ENCODE measurements at regions not wholly inside any gene's neighbourhood (a gene's known extent, or its start where the extent isn't known, plus 50 kb on each side); places are given as distances from the start of the nearest gene placed in this dataset.
A peak's percentile ranks its signal among the peaks of the same experiment; 100 is the strongest.

GRCh38 chr3:152516216-152516615 lies 247.5 kb downstream of the MBNL1 start:
- H3K27ac ChIP-seq (ENCODE audit: low read depth in 1 of 2, low read length in 1 of 2) = no peak overlapping the region
- no peak overlapping the region for H3K4me3 ChIP-seq (ENCODE audit: low read length in 2 of 2)
- no peaks in the 10 kb centered on the region for H3K9me3 ChIP-seq (ENCODE audit: control insufficient read depth in 2 of 2, insufficient read depth in 1 of 2, low read length in 1 of 2)
- no peaks in the 10 kb centered on the region for H3K36me3 ChIP-seq (ENCODE audit: control insufficient read depth in 2 of 2, insufficient read depth in 2 of 2, low read length in 1 of 2)
- WGBS = 97% methylated on average over 3 of the region's 3 CpGs
- DNase-seq (ENCODE audit: low read depth in 6 of 9, low spot score in 9 of 9) = no peak
- no peaks in the 10 kb centered on the region for H3K4me1 ChIP-seq (ENCODE audit: control insufficient read depth in 2 of 2, insufficient read depth in 2 of 2, low read length in 2 of 2)
- no peaks in the 10 kb centered on the region for H3K27me3 ChIP-seq (ENCODE audit: control insufficient read depth in 2 of 2, insufficient read depth in 1 of 2, low read length in 1 of 2)

- Histone ChIP-seq H3K36me3 (ENCODE audit: control insufficient read depth in 2 of 2, insufficient read depth in 2 of 2, low read length in 1 of 2) (no peaks in the 10 kb centered on the region), H3K4me3 (ENCODE audit: low read length in 2 of 2) (no peak overlapping the region), H3K9me3 (ENCODE audit: control insufficient read depth in 2 of 2, insufficient read depth in 1 of 2, low read length in 1 of 2) (no peaks in the 10 kb centered on the region), H3K27me3 (ENCODE audit: control insufficient read depth in 2 of 2, insufficient read depth in 1 of 2, low read length in 1 of 2) (no peaks in the 10 kb centered on the region), H3K4me1 (ENCODE audit: control insufficient read depth in 2 of 2, insufficient read depth in 2 of 2, low read length in 2 of 2) (no peaks in the 10 kb centered on the region), H3K27ac (ENCODE audit: low read depth in 1 of 2, low read length in 1 of 2) (no peak overlapping the region)
- DNase-seq (ENCODE audit: low read depth in 6 of 9, low spot score in 9 of 9) = no peak
- 71% methylated on average over 2 of the region's 2 CpGs for WGBS
Observed at GRCh38 chr3:152517502-152517901, 248.8 kb downstream of the MBNL1 start.

- DNase-seq (ENCODE audit: low read depth in 6 of 9, low spot score in 9 of 9) = no peak
- WGBS = 96% methylated on average over 2 of the region's 2 CpGs
- Histone ChIP-seq H3K4me3 (ENCODE audit: low read length in 2 of 2) (no peak overlapping the region), H3K36me3 (ENCODE audit: control insufficient read depth in 2 of 2, insufficient read depth in 2 of 2, low read length in 1 of 2) (no peaks in the 10 kb centered on the region), H3K27me3 (ENCODE audit: control insufficient read depth in 2 of 2, insufficient read depth in 1 of 2, low read length in 1 of 2) (no peaks in the 10 kb centered on the region), H3K27ac (ENCODE audit: low read depth in 1 of 2, low read length in 1 of 2) (no peak overlapping the region), H3K4me1 (ENCODE audit: control insufficient read depth in 2 of 2, insufficient read depth in 2 of 2, low read length in 2 of 2) (no peaks in the 10 kb centered on the region), H3K9me3 (ENCODE audit: control insufficient read depth in 2 of 2, insufficient read depth in 1 of 2, low read length in 1 of 2) (no peaks in the 10 kb centered on the region)
Observed at GRCh38 chr3:152518346-152518745, 249.6 kb downstream of the MBNL1 start.

- Histone ChIP-seq H3K27me3 (ENCODE audit: control insufficient read depth in 2 of 2, insufficient read depth in 1 of 2, low read length in 1 of 2) (no peaks in the 10 kb centered on the region), H3K27ac (ENCODE audit: low read depth in 1 of 2, low read length in 1 of 2) (no peak overlapping the region), H3K9me3 (ENCODE audit: control insufficient read depth in 2 of 2, insufficient read depth in 1 of 2, low read length in 1 of 2) (no peaks in the 10 kb centered on the region), H3K4me3 (ENCODE audit: low read length in 2 of 2) (no peak overlapping the region), H3K4me1 (ENCODE audit: control insufficient read depth in 2 of 2, insufficient read depth in 2 of 2, low read length in 2 of 2) (no peaks in the 10 kb centered on the region), H3K36me3 (ENCODE audit: control insufficient read depth in 2 of 2, insufficient read depth in 2 of 2, low read length in 1 of 2) (no peaks in the 10 kb centered on the region)
- no peak for DNase-seq (ENCODE audit: low read depth in 6 of 9, low spot score in 9 of 9)
Observed at GRCh38 chr3:152519376-152519775, 250.6 kb downstream of the MBNL1 start.

GRCh38 chr3:152522036-152522435 lies 253.3 kb downstream of the MBNL1 start:
- 100% methylated on average over 1 of the region's 1 CpG for WGBS

GRCh38 chr3:152524198-152525140 lies 255.7 kb downstream of the MBNL1 start:
- 83% methylated on average over 3 of the region's 3 CpGs for WGBS
- no peak overlapping the region for H3K27ac ChIP-seq (ENCODE audit: low read depth in 1 of 2, low read length in 1 of 2)
- DNase-seq (ENCODE audit: low read depth in 6 of 9, low spot score in 9 of 9) = peak; percentile 22 to 74 (median 54)
- H3K4me1 ChIP-seq (ENCODE audit: control insufficient read depth in 2 of 2, insufficient read depth in 2 of 2, low read length in 2 of 2) = no peaks in the 10 kb centered on the region
- no peaks in the 10 kb centered on the region for H3K36me3 ChIP-seq (ENCODE audit: control insufficient read depth in 2 of 2, insufficient read depth in 2 of 2, low read length in 1 of 2)
- H3K9me3 ChIP-seq (ENCODE audit: control insufficient read depth in 2 of 2, insufficient read depth in 1 of 2, low read length in 1 of 2) = no peaks in the 10 kb centered on the region
- H3K4me3 ChIP-seq (ENCODE audit: low read length in 2 of 2) = no peak overlapping the region
- H3K27me3 ChIP-seq (ENCODE audit: control insufficient read depth in 2 of 2, insufficient read depth in 1 of 2, low read length in 1 of 2) = no peaks in the 10 kb centered on the region

More at GRCh38 chr3:152522036-152522435, 253.3 kb downstream of the MBNL1 start:
- H3K27me3 ChIP-seq (ENCODE audit: control insufficient read depth in 2 of 2, insufficient read depth in 1 of 2, low read length in 1 of 2) = no peaks in the 10 kb centered on the region
- no peak for DNase-seq (ENCODE audit: low read depth in 6 of 9, low spot score in 9 of 9)
- H3K27ac ChIP-seq (ENCODE audit: low read depth in 1 of 2, low read length in 1 of 2) = no peak overlapping the region
- no peaks in the 10 kb centered on the region for H3K36me3 ChIP-seq (ENCODE audit: control insufficient read depth in 2 of 2, insufficient read depth in 2 of 2, low read length in 1 of 2)
- H3K4me3 ChIP-seq (ENCODE audit: low read length in 2 of 2) = no peak overlapping the region
- H3K4me1 ChIP-seq (ENCODE audit: control insufficient read depth in 2 of 2, insufficient read depth in 2 of 2, low read length in 2 of 2) = no peaks in the 10 kb centered on the region
- H3K9me3 ChIP-seq (ENCODE audit: control insufficient read depth in 2 of 2, insufficient read depth in 1 of 2, low read length in 1 of 2) = no peaks in the 10 kb centered on the region

- Histone ChIP-seq H3K4me1 (ENCODE audit: control insufficient read depth in 2 of 2, insufficient read depth in 2 of 2, low read length in 2 of 2) (no peaks in the 10 kb centered on the region), H3K27ac (ENCODE audit: low read depth in 1 of 2, low read length in 1 of 2) (no peak overlapping the region), H3K4me3 (ENCODE audit: low read length in 2 of 2) (no peak overlapping the region), H3K27me3 (ENCODE audit: control insufficient read depth in 2 of 2, insufficient read depth in 1 of 2, low read length in 1 of 2) (no peaks in the 10 kb centered on the region), H3K9me3 (ENCODE audit: control insufficient read depth in 2 of 2, insufficient read depth in 1 of 2, low read length in 1 of 2) (no peaks in the 10 kb centered on the region), H3K36me3 (ENCODE audit: control insufficient read depth in 2 of 2, insufficient read depth in 2 of 2, low read length in 1 of 2) (no peaks in the 10 kb centered on the region)
- DNase-seq (ENCODE audit: low read depth in 6 of 9, low spot score in 9 of 9) = no peak
Observed at GRCh38 chr3:152531717-152532116, 263.0 kb downstream of the MBNL1 start.

GRCh38 chr3:152538518-152538917 lies 269.8 kb downstream of the MBNL1 start:
- Histone ChIP-seq H3K4me3 (ENCODE audit: low read length in 2 of 2) (no peak overlapping the region), H3K36me3 (ENCODE audit: control insufficient read depth in 2 of 2, insufficient read depth in 2 of 2, low read length in 1 of 2) (no peaks in the 10 kb centered on the region), H3K27me3 (ENCODE audit: control insufficient read depth in 2 of 2, insufficient read depth in 1 of 2, low read length in 1 of 2) (no peaks in the 10 kb centered on the region), H3K27ac (ENCODE audit: low read depth in 1 of 2, low read length in 1 of 2) (no peak overlapping the region), H3K4me1 (ENCODE audit: control insufficient read depth in 2 of 2, insufficient read depth in 2 of 2, low read length in 2 of 2) (no peaks in the 10 kb centered on the region), H3K9me3 (ENCODE audit: control insufficient read depth in 2 of 2, insufficient read depth in 1 of 2, low read length in 1 of 2) (peaks cover 0 to 6% of the 10 kb centered on the region in 2 donors)
- DNase-seq (ENCODE audit: low read depth in 6 of 9, low spot score in 9 of 9) = no peak
- 100% methylated on average over 1 of the region's 1 CpG for WGBS

GRCh38 chr3:152539191-152539764 lies 270.5 kb downstream of the MBNL1 start:
- 96% methylated on average over 2 of the region's 2 CpGs for WGBS
- H3K36me3 ChIP-seq (ENCODE audit: control insufficient read depth in 2 of 2, insufficient read depth in 2 of 2, low read length in 1 of 2) = no peaks in the 10 kb centered on the region
- H3K4me3 ChIP-seq (ENCODE audit: low read length in 2 of 2) = no peak overlapping the region
- no peak for DNase-seq (ENCODE audit: low read depth in 6 of 9, low spot score in 9 of 9)
- H3K27me3 ChIP-seq (ENCODE audit: control insufficient read depth in 2 of 2, insufficient read depth in 1 of 2, low read length in 1 of 2) = no peaks in the 10 kb centered on the region
- H3K27ac ChIP-seq (ENCODE audit: low read depth in 1 of 2, low read length in 1 of 2) = no peak overlapping the region
- H3K9me3 ChIP-seq (ENCODE audit: control insufficient read depth in 2 of 2, insufficient read depth in 1 of 2, low read length in 1 of 2) = peaks cover 0 to 6% of the 10 kb centered on the region in 2 donors
- no peaks in the 10 kb centered on the region for H3K4me1 ChIP-seq (ENCODE audit: control insufficient read depth in 2 of 2, insufficient read depth in 2 of 2, low read length in 2 of 2)
